ENCODE measurements at regions not wholly inside any gene's neighbourhood (a gene's known extent, or its start where the extent isn't known, plus 50 kb on each side); places are given as distances from the start of the nearest gene placed in this dataset.

GRCh38 chr2:63785096-63785495, 56.6 kb upstream of the UGP2 start:
- no peak for TF ChIP-seq CTCF (conservative IDR thresholded peaks at IDR 0.05; ENCODE audit: low read length)
- no peak for TF ChIP-seq EZH2phosphoT487 (IDR thresholded peaks at IDR 0.05; ENCODE audit: borderline replicate concordance, low read depth, low read length)

All from OCI-LY7 (cell line).